ENCODE measurements at regions not wholly inside any gene's neighbourhood (a gene's known extent, or its start where the extent isn't known, plus 50 kb on each side); places are given as distances from the start of the nearest gene placed in this dataset.

DNA sequence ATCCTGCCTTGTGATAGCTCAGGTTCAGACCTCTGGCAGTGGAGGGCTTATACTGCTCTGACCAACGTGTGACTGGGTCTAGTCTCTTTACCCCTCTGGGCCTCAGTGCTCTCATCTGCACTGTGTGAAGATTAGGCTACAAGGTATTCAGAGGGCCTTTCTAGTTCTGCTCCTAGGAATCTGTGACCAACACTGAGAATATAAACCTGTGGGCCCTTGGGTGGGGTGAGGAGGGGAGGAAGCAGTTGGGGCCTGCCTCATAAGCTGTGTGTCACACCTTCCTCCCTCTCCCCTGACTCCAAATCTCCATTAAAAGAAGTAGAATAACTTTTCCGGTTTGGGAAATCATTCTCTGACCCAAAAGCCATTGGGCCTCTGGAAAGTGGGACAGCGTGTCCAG lies 66.3 kb upstream of the MSN start:
- peaks cover 6% of the 10 kb centered on the region for H3K79me2 ChIP-seq (ENCODE audit: control insufficient read depth, insufficient read depth, low read length)
- no peaks in the 10 kb centered on the region for H3K9me1 ChIP-seq (replicated peaks; ENCODE audit: control insufficient read depth, extremely low read depth, insufficient read depth, low read length)
- peak overlapping the region; percentile 96 for H3K27ac ChIP-seq (ENCODE audit: insufficient read depth, low read depth, low read length)
- intact Hi-C loops (cut with micrococcal nuclease), result loop anchor here (1.0 kb wide), 5 partner anchors 44 to 119 kb away; partner anchors contain the start of gene MSN
- H3K4me1 ChIP-seq (ENCODE audit: control insufficient read depth, extremely low read depth, insufficient read depth, low read length), result peaks cover 50% of the 10 kb centered on the region
- no peaks in the 10 kb centered on the region for H3K9me3 ChIP-seq (replicated peaks; ENCODE audit: control insufficient read depth, insufficient read depth, low read length)
- POLR2A ChIA-PET, result interaction anchor here (1.0 to 1.7 kb wide), 7 partner anchors 63 to 103 kb away, joined by 3 to 12 read pairs (median 5); partner anchors contain the start of gene MSN
- no peak overlapping the region for H3K4me3 ChIP-seq (replicated peaks in 1 of 3; ENCODE audit: insufficient read depth in 1 of 3, low read depth in 1 of 3, low read length in 3 of 3)
- CTCF ChIA-PET, result interaction anchor here (0.9 to 2.3 kb wide), 12 partner anchors 25 to 385 kb away, joined by 3 to 14 read pairs (median 4); partner anchors contain the start of gene MSN
- no peaks in the 10 kb centered on the region for H3K36me3 ChIP-seq (ENCODE audit: control insufficient read depth in 2 of 2, extremely low read depth in 1 of 2, insufficient read depth in 2 of 2, low read length in 2 of 2)
- no peak overlapping the region for H2AFZ ChIP-seq (ENCODE audit: low read depth, low read length)
- dilution Hi-C loops (cut with MboI; ENCODE audit: extremely low pct_ligation_motif_present, low sequenced_read_pairs), result no loop called here
- TF ChIP-seq POLR2A (IDR thresholded peaks at IDR 0.05; ENCODE audit: low read depth, low read length) (no peak), MYC (IDR thresholded peaks at IDR 0.05; ENCODE audit: low read depth, low read length) (no peak), GATA2 (IDR thresholded peaks at IDR 0.05; ENCODE audit: insufficient read depth, insufficient read length, low read depth, low read length) (no peak), POLR2AphosphoS5 (IDR thresholded peaks at IDR 0.05; ENCODE audit: insufficient read depth, low read depth, low read length) (no peak), FOS (IDR thresholded peaks at IDR 0.05; ENCODE audit: borderline replicate concordance, insufficient read depth, low read length) (no peak), EZH2 (IDR thresholded peaks at IDR 0.05; ENCODE audit: borderline replicate concordance, low read depth, low read length, severe bottlenecking) (no peak), JUN (IDR thresholded peaks at IDR 0.05; ENCODE audit: borderline replicate concordance, insufficient read depth, insufficient read length, low read depth) (no peak)
- TF ChIP-seq, protein P1, sequence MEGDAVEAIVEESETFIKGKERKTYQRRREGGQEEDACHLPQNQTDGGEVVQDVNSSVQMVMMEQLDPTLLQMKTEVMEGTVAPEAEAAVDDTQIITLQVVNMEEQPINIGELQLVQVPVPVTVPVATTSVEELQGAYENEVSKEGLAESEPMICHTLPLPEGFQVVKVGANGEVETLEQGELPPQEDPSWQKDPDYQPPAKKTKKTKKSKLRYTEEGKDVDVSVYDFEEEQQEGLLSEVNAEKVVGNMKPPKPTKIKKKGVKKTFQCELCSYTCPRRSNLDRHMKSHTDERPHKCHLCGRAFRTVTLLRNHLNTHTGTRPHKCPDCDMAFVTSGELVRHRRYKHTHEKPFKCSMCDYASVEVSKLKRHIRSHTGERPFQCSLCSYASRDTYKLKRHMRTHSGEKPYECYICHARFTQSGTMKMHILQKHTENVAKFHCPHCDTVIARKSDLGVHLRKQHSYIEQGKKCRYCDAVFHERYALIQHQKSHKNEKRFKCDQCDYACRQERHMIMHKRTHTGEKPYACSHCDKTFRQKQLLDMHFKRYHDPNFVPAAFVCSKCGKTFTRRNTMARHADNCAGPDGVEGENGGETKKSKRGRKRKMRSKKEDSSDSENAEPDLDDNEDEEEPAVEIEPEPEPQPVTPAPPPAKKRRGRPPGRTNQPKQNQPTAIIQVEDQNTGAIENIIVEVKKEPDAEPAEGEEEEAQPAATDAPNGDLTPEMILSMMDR (IDR thresholded peaks at IDR 0.05; ENCODE audit: extremely low read depth in 1 of 2, insufficient read depth in 1 of 2, low read depth in 1 of 2, low read length in 2 of 2), result no peak
- TF ChIP-seq, protein P2, sequence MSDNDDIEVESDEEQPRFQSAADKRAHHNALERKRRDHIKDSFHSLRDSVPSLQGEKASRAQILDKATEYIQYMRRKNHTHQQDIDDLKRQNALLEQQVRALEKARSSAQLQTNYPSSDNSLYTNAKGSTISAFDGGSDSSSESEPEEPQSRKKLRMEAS (IDR thresholded peaks at IDR 0.05; ENCODE audit: insufficient read depth, insufficient read length), result no peak
- BruUV-seq (replicated peaks), result no TSS peak
- FAIRE-seq (no peak), DNase-seq (ENCODE audit: low read depth, low spot score) (no peak)
- peak overlapping the region; percentile 85 for H3K9ac ChIP-seq (replicated peaks; ENCODE audit: extremely low read depth, insufficient read depth, low read length)
- no peaks in the 10 kb centered on the region for H4K20me1 ChIP-seq (replicated peaks; ENCODE audit: control insufficient read depth, extremely low read depth, insufficient read depth, low read length)
- H3K4me2 ChIP-seq (ENCODE audit: insufficient read depth, low read length), result peak overlapping the region; percentile 49
- H3K27me3 ChIP-seq (ENCODE audit: control insufficient read depth in 2 of 2, insufficient read depth in 2 of 2, low read length in 2 of 2), result no peaks in the 10 kb centered on the region
